Thyroid gland (tissue), 4 donors: ENCODE measurements at regions not wholly inside any gene's neighbourhood (a gene's known extent, or its start where the extent isn't known, plus 50 kb on each side); places are given as distances from the start of the nearest gene placed in this dataset.

Source experiments
- DNase-seq, 2 donors: peaks; one replicate each; pipeline ENCODE4 v3.0.0-alpha.2; 2019
- H3K27ac ChIP-seq, 3 donors: fragments of 200-600 bp; sonication (generic); 1 replicate in 2 of 3; 2 replicates in 1 of 3; pipeline ENCODE4 v1.5.1; 2016 to 2019; ENCODE audit warnings: mild to moderate bottlenecking in 1 of 3, moderate library complexity in 1 of 3
- H3K27me3 ChIP-seq: fragments of 200-600 bp; sonication (generic); one replicate; pipeline ENCODE4 v1.5.1; 2019
- H3K36me3 ChIP-seq, 2 donors: fragments of 200-600 bp; sonication (generic); one replicate each; pipeline ENCODE4 v1.5.1; 2016 to 2019
- H3K4me1 ChIP-seq, 2 donors: fragments of 200-600 bp; sonication (generic); one replicate each; pipeline ENCODE4 v1.5.1; 2017 to 2019
- H3K4me3 ChIP-seq, 3 donors: fragments of 200-600 bp; sonication (generic); replicated peaks in 1 of 3; 1 replicate in 2 of 3; 2 replicates in 1 of 3; pipeline ENCODE4 v1.5.1; 2016; ENCODE audit warnings: mild to moderate bottlenecking in 1 of 3
- H3K9me3 ChIP-seq: fragments of 200-600 bp; sonication (generic); one replicate; pipeline ENCODE4 v1.5.1; 2017
- CTCF ChIP-seq, 6 experiments: fragments of 200-600 bp in 3 of 6; fragments of 450-650 bp in 3 of 6; sonication (generic) in 3 of 6; IDR thresholded peaks; one replicate each; pipeline ENCODE4 v1.5.1; 2016 to 2019; ENCODE audit warnings: antibody characterized with exemption in 6 of 6, mild to moderate bottlenecking in 2 of 6, inconsistent platforms in 1 of 6, moderate library complexity in 1 of 6
- POLR2A ChIP-seq, 2 donors: fragments of 450-650 bp; IDR thresholded peaks; one replicate each; pipeline ENCODE4 v1.6.1; 2017; ENCODE audit warnings: antibody characterized with exemption in 2 of 2, mild to moderate bottlenecking in 2 of 2, moderate library complexity in 1 of 2
- WGBS, 2 donors: methylation state at CpG; one replicate each; pipeline ENCODE4 v1.1.5; 2017; 5-methylcytosine and 5-hydroxymethylcytosine counted together
- intact Hi-C: fragments of 100-400 bp; cut with DNase I; formaldehyde crosslinking; loops from one replicate; pipeline ENCODE4 v1.15.1; 2023

- no peak overlapping the region for H3K27ac ChIP-seq
- DNase-seq = no peak
- no peak overlapping the region for H3K4me3 ChIP-seq
- no peaks in the 10 kb centered on the region for H3K36me3 ChIP-seq
- no peaks in the 10 kb centered on the region for H3K4me1 ChIP-seq
- no peak for TF ChIP-seq CTCF (IDR thresholded peaks at IDR 0.05)
- intact Hi-C loops = no loop called here
- H3K9me3 ChIP-seq = no peaks in the 10 kb centered on the region
- H3K27me3 ChIP-seq = no peaks in the 10 kb centered on the region
Measured at GRCh38 chr2:122670897-122671296, 915.4 kb downstream of the TSN start.

GRCh38 chr2:122680662-122681061 is 925.2 kb downstream of the TSN start:
- Histone ChIP-seq H3K27ac (no peak overlapping the region), H3K4me3 (no peak overlapping the region), H3K27me3 (no peaks in the 10 kb centered on the region), H3K36me3 (no peaks in the 10 kb centered on the region), H3K9me3 (no peaks in the 10 kb centered on the region), H3K4me1 (no peaks in the 10 kb centered on the region)
- 91 to 92% methylated on average over 4 of the region's 4 CpGs for WGBS, 2 donors
- TF ChIP-seq CTCF (IDR thresholded peaks at IDR 0.05) (no peak), POLR2A (IDR thresholded peaks at IDR 0.05) (no peak)
- no peak for DNase-seq
- intact Hi-C loops = no loop called here

- Histone ChIP-seq H3K27me3 (no peaks in the 10 kb centered on the region), H3K27ac (no peak overlapping the region), H3K4me1 (no peaks in the 10 kb centered on the region), H3K9me3 (no peaks in the 10 kb centered on the region), H3K4me3 (no peak overlapping the region), H3K36me3 (no peaks in the 10 kb centered on the region)
- intact Hi-C loops = no loop called here
- TF ChIP-seq CTCF (IDR thresholded peaks at IDR 0.05) (no peak), POLR2A (IDR thresholded peaks at IDR 0.05) (no peak)
- no peak for DNase-seq
- 61 to 72% methylated on average over 1 of the region's 1 CpG for WGBS, 2 donors
Measured at GRCh38 chr2:122681626-122682025, 926.2 kb downstream of the TSN start.

GRCh38 chr2:122682356-122682755 is 926.9 kb downstream of the TSN start:
- Histone ChIP-seq H3K4me3 (no peak overlapping the region), H3K27ac (no peak overlapping the region), H3K4me1 (no peaks in the 10 kb centered on the region), H3K36me3 (no peaks in the 10 kb centered on the region), H3K9me3 (no peaks in the 10 kb centered on the region), H3K27me3 (no peaks in the 10 kb centered on the region)
- intact Hi-C loops = no loop called here
- TF ChIP-seq CTCF (IDR thresholded peaks at IDR 0.05) (no peak), POLR2A (IDR thresholded peaks at IDR 0.05) (no peak)
- WGBS, 2 donors = 87 to 89% methylated on average over 3 of the region's 3 CpGs
- no peak for DNase-seq

- H3K4me1 ChIP-seq = no peaks in the 10 kb centered on the region
- no peaks in the 10 kb centered on the region for H3K27me3 ChIP-seq
- WGBS, 2 donors = 64 to 81% methylated on average over 1 of the region's 1 CpG
- TF ChIP-seq POLR2A (IDR thresholded peaks at IDR 0.05) = no peak
- no peak for TF ChIP-seq CTCF (IDR thresholded peaks at IDR 0.05)
- no peak overlapping the region for H3K27ac ChIP-seq
- intact Hi-C loops = no loop called here
- no peak overlapping the region for H3K4me3 ChIP-seq
- no peaks in the 10 kb centered on the region for H3K9me3 ChIP-seq
- no peak for DNase-seq
- no peaks in the 10 kb centered on the region for H3K36me3 ChIP-seq
Measured at GRCh38 chr2:122683018-122683417, 927.6 kb downstream of the TSN start.
